Calu3 (cell line): ENCODE measurements at regions not wholly inside any gene's neighbourhood (a gene's known extent, or its start where the extent isn't known, plus 50 kb on each side); places are given as distances from the start of the nearest gene placed in this dataset.

Source experiments
- BruUV-seq: library from RNA; stranded (reverse); fragments of 400-500 nt; replicated peaks from 2 replicates; lab custom pipeline; 2021; lab: Mats Ljungman, UMichigan
- CTCF ChIA-PET: fragments of 300-600 bp; sonication (Branson Sonifier 250); formaldehyde crosslinking; loops from one replicate; lab custom pipeline; 2022; ENCODE audit warnings: antibody characterized with exemption; lab: Charles Lee
- DNase-seq: peaks from one replicate; pipeline ENCODE4 v3.0.0; 2022
- H3K27ac Mint-ChIP-seq: one replicate; pipeline ENCODE4 v1.8.0; 2022; ENCODE audit warnings: mixed read lengths; ENCODE audit not compliant: unreplicated experiment
- H3K27me3 Mint-ChIP-seq: one replicate; pipeline ENCODE4 v1.8.0; 2022; ENCODE audit warnings: mixed read lengths; ENCODE audit not compliant: unreplicated experiment
- H3K36me3 Mint-ChIP-seq: one replicate; pipeline ENCODE4 v1.8.0; 2022; ENCODE audit warnings: mild to moderate bottlenecking, moderate library complexity, mixed read lengths; ENCODE audit not compliant: insufficient read depth, unreplicated experiment
- H3K4me1 Mint-ChIP-seq: one replicate; pipeline ENCODE4 v1.8.0; 2022; ENCODE audit warnings: mild to moderate bottlenecking, low read depth, mixed read lengths; ENCODE audit not compliant: unreplicated experiment
- H3K4me3 Mint-ChIP-seq: one replicate; pipeline ENCODE4 v1.8.0; 2022; ENCODE audit warnings: mild to moderate bottlenecking, low read depth, moderate library complexity, mixed read lengths; ENCODE audit not compliant: unreplicated experiment
- H3K9me3 Mint-ChIP-seq: one replicate; pipeline ENCODE4 v1.8.0; 2022; ENCODE audit warnings: low read depth, mixed read lengths; ENCODE audit not compliant: unreplicated experiment
- intact Hi-C: fragments of 100-400 bp; cut with micrococcal nuclease; formaldehyde crosslinking; loops from one replicate; pipeline ENCODE4 v1.10.0; 2022; ENCODE audit not compliant: unreplicated experiment
- TF ChIP-seq, protein P1 (sequence below): fragments of 200-600 bp; IDR thresholded peaks from one replicate; pipeline ENCODE4 v1.8.0; 2022; ENCODE audit warnings: antibody characterized with exemption; ENCODE audit not compliant: unreplicated experiment

DNA sequence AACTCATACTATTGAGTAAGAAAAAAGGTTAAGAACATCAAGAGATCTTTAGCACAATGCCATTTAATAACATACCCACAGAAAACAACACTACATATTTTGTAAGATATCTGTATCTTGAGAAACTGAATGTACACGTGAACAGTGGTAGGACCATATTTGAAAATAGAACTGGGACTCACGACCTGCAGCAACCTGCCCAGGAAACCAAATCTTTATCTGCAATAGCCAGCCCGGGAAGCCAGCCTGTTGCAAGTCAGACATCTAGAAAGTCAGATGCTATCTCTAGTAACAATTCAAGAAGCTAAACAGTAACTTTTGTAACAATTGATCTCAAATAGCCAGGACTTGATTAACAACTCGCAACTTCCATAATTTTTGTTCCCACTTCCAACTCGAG is 52.6 kb upstream of the SOD3 start:
- H3K27ac Mint-ChIP-seq, result no peak overlapping the region
- DNase-seq, result no peak
- intact Hi-C loops, result no loop called here
- CTCF ChIA-PET, result no interaction called here
- TF ChIP-seq, protein P1, sequence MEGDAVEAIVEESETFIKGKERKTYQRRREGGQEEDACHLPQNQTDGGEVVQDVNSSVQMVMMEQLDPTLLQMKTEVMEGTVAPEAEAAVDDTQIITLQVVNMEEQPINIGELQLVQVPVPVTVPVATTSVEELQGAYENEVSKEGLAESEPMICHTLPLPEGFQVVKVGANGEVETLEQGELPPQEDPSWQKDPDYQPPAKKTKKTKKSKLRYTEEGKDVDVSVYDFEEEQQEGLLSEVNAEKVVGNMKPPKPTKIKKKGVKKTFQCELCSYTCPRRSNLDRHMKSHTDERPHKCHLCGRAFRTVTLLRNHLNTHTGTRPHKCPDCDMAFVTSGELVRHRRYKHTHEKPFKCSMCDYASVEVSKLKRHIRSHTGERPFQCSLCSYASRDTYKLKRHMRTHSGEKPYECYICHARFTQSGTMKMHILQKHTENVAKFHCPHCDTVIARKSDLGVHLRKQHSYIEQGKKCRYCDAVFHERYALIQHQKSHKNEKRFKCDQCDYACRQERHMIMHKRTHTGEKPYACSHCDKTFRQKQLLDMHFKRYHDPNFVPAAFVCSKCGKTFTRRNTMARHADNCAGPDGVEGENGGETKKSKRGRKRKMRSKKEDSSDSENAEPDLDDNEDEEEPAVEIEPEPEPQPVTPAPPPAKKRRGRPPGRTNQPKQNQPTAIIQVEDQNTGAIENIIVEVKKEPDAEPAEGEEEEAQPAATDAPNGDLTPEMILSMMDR, result no peak
- H3K36me3 Mint-ChIP-seq, result no peaks in the 10 kb centered on the region
- H3K4me3 Mint-ChIP-seq, result no peak overlapping the region
- H3K27me3 Mint-ChIP-seq, result no peaks in the 10 kb centered on the region
- BruUV-seq, result no TSS peak
- H3K4me1 Mint-ChIP-seq, result no peaks in the 10 kb centered on the region
- H3K9me3 Mint-ChIP-seq, result no peaks in the 10 kb centered on the region

DNA sequence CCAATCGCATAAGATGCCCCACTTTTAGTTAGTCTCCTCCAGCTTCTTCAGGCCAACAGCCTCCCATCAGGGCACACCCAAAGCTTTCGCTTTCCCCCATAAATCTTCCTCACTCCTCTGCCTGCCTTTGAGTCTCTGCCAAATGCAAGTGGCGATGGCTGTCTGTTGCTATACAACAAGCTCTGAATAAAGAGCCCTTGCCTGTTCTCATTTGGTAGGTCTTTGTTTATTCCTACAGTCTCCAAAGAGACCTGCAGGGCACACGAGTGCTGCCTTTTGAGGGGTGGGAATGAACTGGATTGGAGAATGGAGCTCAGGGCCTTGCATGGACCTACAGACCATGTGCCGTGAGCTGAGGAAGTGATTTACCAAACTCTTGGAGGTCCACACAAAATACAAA is 52.2 kb upstream of the SOD3 start:
- H3K9me3 Mint-ChIP-seq, result no peaks in the 10 kb centered on the region
- no peaks in the 10 kb centered on the region for H3K4me1 Mint-ChIP-seq
- H3K27me3 Mint-ChIP-seq, result no peaks in the 10 kb centered on the region
- no TSS peak for BruUV-seq
- CTCF ChIA-PET, result no interaction called here
- intact Hi-C loops, result no loop called here
- TF ChIP-seq, protein P1, result no peak
- no peak overlapping the region for H3K27ac Mint-ChIP-seq
- no peaks in the 10 kb centered on the region for H3K36me3 Mint-ChIP-seq
- H3K4me3 Mint-ChIP-seq, result no peak overlapping the region
- DNase-seq, result no peak

DNA sequence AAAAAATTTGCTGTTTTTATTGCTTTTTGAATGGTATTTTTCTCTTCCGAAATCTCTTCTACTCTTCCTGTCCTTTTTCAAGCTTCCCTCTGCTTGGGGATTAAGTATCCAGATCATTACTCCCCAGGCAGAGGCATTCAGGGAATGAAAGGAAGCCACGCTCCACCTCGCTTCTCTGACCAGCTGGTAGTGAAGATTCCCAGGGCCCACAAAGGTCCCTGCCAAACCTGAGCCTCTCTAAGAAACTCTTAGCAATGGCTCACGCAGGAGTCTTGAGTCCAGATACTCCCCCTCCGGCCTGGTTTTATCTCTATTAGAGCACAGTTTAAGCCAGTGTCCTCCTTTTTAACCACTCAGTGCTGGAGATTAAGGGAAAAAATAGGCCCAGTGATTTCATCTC is 51.4 kb upstream of the SOD3 start:
- DNase-seq, result no peak
- intact Hi-C loops, result no loop called here
- H3K4me1 Mint-ChIP-seq, result no peaks in the 10 kb centered on the region

DNA sequence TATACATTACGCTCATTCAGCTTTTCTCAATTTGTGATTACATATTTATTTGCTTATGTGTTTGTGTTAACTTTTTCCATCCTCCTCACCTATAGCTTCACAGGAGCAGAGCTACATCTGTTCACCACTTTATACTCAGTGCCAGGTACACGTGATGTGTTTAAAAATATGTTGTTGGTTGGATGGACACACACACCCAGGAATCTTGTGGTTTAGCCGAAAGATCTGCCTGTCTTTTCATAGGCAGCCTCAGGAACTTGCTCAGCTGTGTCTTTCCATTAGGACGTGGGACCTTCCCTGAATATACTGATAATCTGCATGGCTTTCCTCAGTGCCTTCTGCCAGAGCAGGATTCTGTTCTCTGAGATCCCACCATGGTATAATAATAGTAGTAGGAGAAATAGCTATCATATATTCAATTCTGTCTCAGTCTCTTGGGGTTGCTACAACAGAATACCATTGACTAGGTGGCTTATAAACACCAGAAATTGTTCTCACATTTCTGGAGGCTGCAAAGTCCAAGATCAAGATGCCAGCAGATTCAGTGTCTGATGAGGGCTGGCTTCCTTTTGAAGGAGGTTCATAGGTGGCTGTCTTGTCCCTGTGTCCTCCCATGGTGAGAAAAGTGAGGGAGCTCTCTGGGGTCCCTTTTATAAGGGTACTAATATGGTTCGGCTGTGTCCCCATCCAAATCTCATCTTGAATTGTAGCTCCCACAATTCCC is 50.0 kb upstream of the SOD3 start:
- DNase-seq, result no peak
- H3K4me1 Mint-ChIP-seq, result no peaks in the 10 kb centered on the region
- no peak overlapping the region for H3K27ac Mint-ChIP-seq
- CTCF ChIA-PET, result no interaction called here
- H3K27me3 Mint-ChIP-seq, result no peaks in the 10 kb centered on the region
- TF ChIP-seq, protein P1, result no peak
- BruUV-seq, result no TSS peak
- H3K9me3 Mint-ChIP-seq, result no peaks in the 10 kb centered on the region
- H3K4me3 Mint-ChIP-seq, result no peak overlapping the region
- intact Hi-C loops, result no loop called here
- no peaks in the 10 kb centered on the region for H3K36me3 Mint-ChIP-seq

More for the DNA sequence above, 51.4 kb upstream of the SOD3 start:
- H3K27ac Mint-ChIP-seq, result no peak overlapping the region
- CTCF ChIA-PET, result no interaction called here
- no peaks in the 10 kb centered on the region for H3K27me3 Mint-ChIP-seq
- H3K36me3 Mint-ChIP-seq, result no peaks in the 10 kb centered on the region
- no TSS peak for BruUV-seq
- TF ChIP-seq, protein P1, result no peak
- H3K4me3 Mint-ChIP-seq, result no peak overlapping the region
- no peaks in the 10 kb centered on the region for H3K9me3 Mint-ChIP-seq
